Mammary epithelial cell (primary cell): ENCODE measurements at regions not wholly inside any gene's neighbourhood (a gene's known extent, or its start where the extent isn't known, plus 50 kb on each side); places are given as distances from the start of the nearest gene placed in this dataset.

Source experiments
- CTCF ChIP-seq, 2 donors: IDR thresholded peaks in 1 of 2; conservative IDR thresholded peaks in 1 of 2; 2 replicates each; pipeline ENCODE4 v1.5.1; 2011 to 2012; ENCODE audit warnings: inconsistent platforms in 2 of 2, low read length in 2 of 2, mild to moderate bottlenecking in 2 of 2, control low read depth in 1 of 2, low read depth in 1 of 2; ENCODE audit not compliant: insufficient read depth in 1 of 2; ENCODE audit errors: extremely low read depth in 1 of 2
- EZH2 ChIP-seq: IDR thresholded peaks from 2 replicates; pipeline ENCODE4 v1.6.1; 2012; ENCODE audit warnings: low read length, inconsistent platforms, borderline replicate concordance

- TF ChIP-seq CTCF (conservative IDR thresholded peaks at IDR 0.05 in 1 of 2, IDR thresholded peaks at IDR 0.05 in 1 of 2; ENCODE audit: extremely low read depth in 1 of 2, insufficient read depth in 1 of 2, low read depth in 1 of 2, low read length in 2 of 2), result no peak
- TF ChIP-seq EZH2, result no peak
Measured at GRCh38 chr9:100937382-100937781, 91.1 kb upstream of the PLPPR1 start.
